Lower lobe of right lung (tissue), 2 donors: ENCODE measurements at regions not wholly inside any gene's neighbourhood (a gene's known extent, or its start where the extent isn't known, plus 50 kb on each side); places are given as distances from the start of the nearest gene placed in this dataset.

Experiments
- ATAC-seq, 2 donors: fragments of 200-7000 bp; cut with Tn5 transposase; one replicate each; pipeline ENCODE4 v1.9.1; 2020 to 2022; ENCODE audit warnings: mild to moderate bottlenecking in 2 of 2, moderate library complexity in 2 of 2
- DNase-seq: peaks from one replicate; pipeline ENCODE4 v3.0.0-alpha.2; 2020
- H3K27ac ChIP-seq: fragments of 200-600 bp; one replicate; pipeline ENCODE4 v1.8.0; 2022
- H3K27me3 ChIP-seq: fragments of 200-600 bp; one replicate; pipeline ENCODE4 v1.8.0; 2022; ENCODE audit warnings: low read depth
- H3K36me3 ChIP-seq: fragments of 200-600 bp; one replicate; pipeline ENCODE4 v1.8.0; 2022; ENCODE audit warnings: mild to moderate bottlenecking
- H3K4me1 ChIP-seq: fragments of 200-600 bp; one replicate; pipeline ENCODE4 v1.8.0; 2022
- H3K4me3 ChIP-seq: fragments of 200-600 bp; one replicate; pipeline ENCODE4 v1.8.0; 2022; ENCODE audit warnings: mild to moderate bottlenecking
- H3K9me3 ChIP-seq: fragments of 200-600 bp; one replicate; pipeline ENCODE4 v1.8.0; 2022
- intact Hi-C: fragments of 100-400 bp; cut with DNase I; formaldehyde crosslinking; loops from one replicate; pipeline ENCODE4 v1.11.0; 2022
- TF ChIP-seq, protein P1 (sequence below): fragments of 200-600 bp; IDR thresholded peaks from one replicate; pipeline ENCODE4 v1.8.0; 2022; ENCODE audit warnings: antibody characterized with exemption, mild to moderate bottlenecking
- donor health status: DM: no; HTN: yes; CAD: no; lungs with severe emphysema.

DNA sequence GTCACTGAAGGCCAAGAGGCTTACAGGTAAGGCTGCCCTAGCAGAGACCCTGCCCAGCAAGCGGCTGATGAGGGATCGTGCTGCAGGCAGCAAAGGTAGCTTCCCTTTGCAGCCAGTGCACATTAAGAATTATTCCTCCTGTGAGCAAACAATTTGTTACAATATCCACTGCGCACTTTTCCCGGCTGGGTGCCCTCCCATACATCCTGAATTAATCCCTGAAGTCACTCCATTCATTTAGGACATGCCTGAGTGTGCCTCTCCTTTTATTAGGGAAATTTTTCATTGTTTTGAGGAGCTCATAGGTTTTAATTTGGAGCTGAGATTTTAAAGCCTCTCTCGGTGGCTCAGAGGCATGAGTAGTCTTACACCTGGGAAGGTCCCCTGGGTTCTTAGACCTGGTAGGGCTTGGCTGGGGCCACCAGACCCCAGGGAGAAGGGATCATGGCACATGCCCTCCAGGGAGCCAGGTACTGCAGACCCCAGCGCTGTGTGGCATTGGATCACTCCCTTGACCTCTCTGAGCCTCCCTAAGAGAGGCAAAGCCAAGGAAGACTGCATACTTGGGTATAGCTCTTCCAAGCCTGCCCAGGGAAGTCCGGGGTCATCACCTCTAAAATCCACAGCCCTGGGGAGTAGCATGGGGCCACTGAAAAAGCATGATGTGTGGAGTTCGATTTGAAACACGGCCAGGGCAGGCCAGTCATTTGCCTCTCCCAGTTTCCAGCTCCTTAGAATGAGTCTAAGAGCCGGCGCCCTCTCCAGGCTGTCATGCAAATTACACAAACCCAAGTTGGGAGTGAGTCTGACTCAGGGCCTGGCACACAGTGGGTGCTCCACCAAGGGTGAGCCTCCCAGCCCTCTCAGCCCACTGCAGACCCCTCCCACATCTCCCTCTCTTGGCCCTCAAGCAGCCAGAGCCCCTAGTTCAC is 151.9 kb upstream of the LINGO1 start:
- ATAC-seq (no peak), DNase-seq (no peak)
- TF ChIP-seq, protein P1, sequence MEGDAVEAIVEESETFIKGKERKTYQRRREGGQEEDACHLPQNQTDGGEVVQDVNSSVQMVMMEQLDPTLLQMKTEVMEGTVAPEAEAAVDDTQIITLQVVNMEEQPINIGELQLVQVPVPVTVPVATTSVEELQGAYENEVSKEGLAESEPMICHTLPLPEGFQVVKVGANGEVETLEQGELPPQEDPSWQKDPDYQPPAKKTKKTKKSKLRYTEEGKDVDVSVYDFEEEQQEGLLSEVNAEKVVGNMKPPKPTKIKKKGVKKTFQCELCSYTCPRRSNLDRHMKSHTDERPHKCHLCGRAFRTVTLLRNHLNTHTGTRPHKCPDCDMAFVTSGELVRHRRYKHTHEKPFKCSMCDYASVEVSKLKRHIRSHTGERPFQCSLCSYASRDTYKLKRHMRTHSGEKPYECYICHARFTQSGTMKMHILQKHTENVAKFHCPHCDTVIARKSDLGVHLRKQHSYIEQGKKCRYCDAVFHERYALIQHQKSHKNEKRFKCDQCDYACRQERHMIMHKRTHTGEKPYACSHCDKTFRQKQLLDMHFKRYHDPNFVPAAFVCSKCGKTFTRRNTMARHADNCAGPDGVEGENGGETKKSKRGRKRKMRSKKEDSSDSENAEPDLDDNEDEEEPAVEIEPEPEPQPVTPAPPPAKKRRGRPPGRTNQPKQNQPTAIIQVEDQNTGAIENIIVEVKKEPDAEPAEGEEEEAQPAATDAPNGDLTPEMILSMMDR, result no peak
- intact Hi-C loops, result no loop called here
- no peaks in the 10 kb centered on the region for H3K36me3 ChIP-seq
- no peaks in the 10 kb centered on the region for H3K4me1 ChIP-seq
- H3K9me3 ChIP-seq, result no peaks in the 10 kb centered on the region
- H3K27me3 ChIP-seq, result peaks cover 13% of the 10 kb centered on the region
- H3K4me3 ChIP-seq, result no peak overlapping the region
- no peak overlapping the region for H3K27ac ChIP-seq

DNA sequence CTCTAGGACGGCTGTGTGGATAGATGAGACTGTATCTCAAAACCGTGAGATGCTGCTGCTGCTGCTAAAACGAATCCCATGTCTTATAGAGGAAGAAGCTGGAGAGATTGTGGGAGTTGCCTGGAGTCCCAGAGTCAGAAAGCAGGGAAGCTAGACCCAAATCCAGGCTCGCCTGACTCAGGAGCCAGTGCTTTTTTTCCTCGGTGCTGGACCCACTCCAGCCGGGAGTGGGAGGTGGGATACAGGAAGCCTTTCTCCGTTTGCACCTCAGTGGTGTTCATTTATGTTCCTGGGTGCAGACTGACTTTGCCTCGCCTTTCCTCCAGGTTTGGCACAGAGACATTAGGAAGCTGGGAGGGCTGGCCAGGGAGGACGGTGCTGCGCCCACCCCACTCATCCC is 150.9 kb upstream of the LINGO1 start:
- Histone ChIP-seq H3K4me1 (no peaks in the 10 kb centered on the region), H3K27me3 (peaks cover 13% of the 10 kb centered on the region), H3K36me3 (no peaks in the 10 kb centered on the region), H3K27ac (no peak overlapping the region), H3K9me3 (no peaks in the 10 kb centered on the region), H3K4me3 (no peak overlapping the region)
- no peak for ATAC-seq
- DNase-seq, result no peak
- intact Hi-C loops, result no loop called here
- TF ChIP-seq, protein P1, result no peak

DNA sequence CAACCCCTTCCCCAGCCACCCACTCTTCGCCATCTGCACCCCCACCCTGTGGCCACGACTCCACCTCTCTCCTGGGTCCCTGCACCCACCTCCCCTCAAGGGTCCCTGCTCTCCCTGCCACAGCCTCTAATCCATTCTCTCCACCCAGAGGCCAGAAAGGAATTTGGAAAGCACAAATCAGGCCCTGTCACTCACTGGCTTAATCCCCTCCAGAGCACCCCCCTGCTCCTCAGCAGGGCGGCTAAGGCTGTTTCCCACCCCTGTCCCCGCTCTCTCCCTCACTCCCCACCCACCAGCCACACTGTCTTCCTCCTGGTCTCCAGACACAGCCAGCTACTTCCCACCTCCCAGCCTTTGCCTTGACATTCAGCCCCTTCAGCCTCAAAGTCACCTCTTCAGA is 150.0 kb upstream of the LINGO1 start:
- H3K36me3 ChIP-seq, result no peaks in the 10 kb centered on the region
- H3K27ac ChIP-seq, result no peak overlapping the region
- H3K9me3 ChIP-seq, result no peaks in the 10 kb centered on the region
- no peaks in the 10 kb centered on the region for H3K4me1 ChIP-seq
- TF ChIP-seq, protein P1, result no peak
- no peak overlapping the region for H3K4me3 ChIP-seq
- peaks cover 13% of the 10 kb centered on the region for H3K27me3 ChIP-seq
- intact Hi-C loops, result no loop called here
- DNase-seq (no peak), ATAC-seq (no peak)

DNA sequence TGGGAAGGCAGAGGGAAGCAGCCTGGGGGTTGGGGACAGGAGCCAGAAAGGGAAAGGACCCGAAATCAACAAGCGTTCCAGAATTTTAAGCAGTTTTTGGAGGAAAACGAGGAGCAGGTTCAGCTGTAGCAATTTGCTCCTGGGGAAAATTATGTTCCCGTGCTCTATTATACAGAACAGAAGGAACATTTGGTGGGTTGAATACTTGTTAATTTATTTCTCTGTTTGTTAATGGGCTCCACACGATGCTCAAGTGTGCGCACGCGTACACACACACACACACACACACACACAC is 149.2 kb upstream of the LINGO1 start:
- Histone ChIP-seq H3K27me3 (peaks cover 11% of the 10 kb centered on the region), H3K4me3 (no peak overlapping the region), H3K9me3 (no peaks in the 10 kb centered on the region), H3K27ac (no peak overlapping the region), H3K4me1 (no peaks in the 10 kb centered on the region), H3K36me3 (no peaks in the 10 kb centered on the region)
- no peak for ATAC-seq
- TF ChIP-seq, protein P1, result no peak
- DNase-seq, result no peak
- intact Hi-C loops, result no loop called here

DNA sequence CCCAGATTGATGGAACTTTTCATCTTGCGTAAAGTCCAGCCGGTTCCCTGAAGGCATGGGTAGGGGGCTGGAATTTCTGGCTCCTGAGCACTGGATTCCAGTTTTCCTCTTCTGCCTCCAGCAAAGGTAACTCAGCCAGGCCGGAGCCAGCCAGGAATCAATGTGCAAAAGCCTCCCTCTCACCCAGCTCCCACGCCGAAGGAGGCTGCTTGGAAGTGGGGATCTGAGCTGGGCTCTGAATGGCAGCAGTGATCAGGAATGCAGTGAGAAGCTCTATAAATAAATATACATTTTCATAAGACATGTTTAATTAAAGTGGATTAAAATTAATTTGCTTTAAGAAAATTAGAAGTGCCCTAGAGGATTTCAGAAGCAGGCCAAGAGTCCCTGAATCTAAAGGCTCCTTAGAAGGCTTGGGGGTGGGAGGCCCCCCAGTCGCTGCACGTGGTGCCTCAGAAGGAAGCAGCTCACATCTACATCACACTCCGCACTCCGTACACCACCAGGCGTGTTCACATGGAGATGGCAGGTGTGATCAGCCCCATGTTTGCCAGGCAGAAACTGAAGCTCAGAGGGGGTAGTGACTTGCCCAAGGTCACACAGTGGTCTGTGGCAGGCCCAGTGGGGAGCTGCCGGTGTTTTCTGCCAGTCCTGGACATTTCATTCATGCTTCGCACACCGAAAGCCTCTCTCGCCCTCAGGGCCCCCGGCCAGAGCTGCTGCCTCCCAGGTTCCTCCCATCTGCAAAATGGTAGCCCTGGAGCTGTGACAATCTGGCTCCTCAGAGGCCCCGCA is 148.6 kb upstream of the LINGO1 start:
- Histone ChIP-seq H3K36me3 (no peaks in the 10 kb centered on the region), H3K9me3 (no peaks in the 10 kb centered on the region), H3K4me3 (no peak overlapping the region), H3K27ac (no peak overlapping the region), H3K4me1 (no peaks in the 10 kb centered on the region), H3K27me3 (peaks cover 5% of the 10 kb centered on the region)
- DNase-seq (no peak), ATAC-seq (no peak)
- TF ChIP-seq, protein P1, result no peak
- intact Hi-C loops, result no loop called here
